KG1 (cell line): ENCODE measurements at regions not wholly inside any gene's neighbourhood (a gene's known extent, or its start where the extent isn't known, plus 50 kb on each side); places are given as distances from the start of the nearest gene placed in this dataset.
"Not testable (repeated sequence)": the region's sequence is repeated elsewhere in the genome, so short reads cannot be mapped to it uniquely, and the experiment has no call there.

Source experiments
- DNase-seq: peaks from one replicate; lab custom pipeline; 2025; lab: John Stamatoyannopoulos, UW

GRCh38 chr13:43946281-43946680 lies 66.6 kb downstream of the LACC1 start:
- DNase-seq = no peak

GRCh38 chr13:43947897-43948458 lies 68.3 kb downstream of the LACC1 start:
- DNase-seq = no peak

GRCh38 chr13:43953370-43953769 lies 73.7 kb downstream of the LACC1 start:
- no peak for DNase-seq

- not testable (repeated sequence) for DNase-seq
These were observed 77.3 kb downstream of the LACC1 start for GRCh38 chr13:43956975-43957374.

- DNase-seq = no peak
These were observed 79.6 kb downstream of the LACC1 start for GRCh38 chr13:43959291-43959690.

- DNase-seq = no peak
These were observed 82.2 kb downstream of the LACC1 start for GRCh38 chr13:43961909-43962308.

GRCh38 chr13:43963726-43964125 lies 84.0 kb downstream of the LACC1 start:
- no peak for DNase-seq

GRCh38 chr13:43964698-43965458 lies 85.2 kb downstream of the LACC1 start:
- DNase-seq = no peak

GRCh38 chr13:43965459-43965845 lies 85.7 kb downstream of the LACC1 start:
- DNase-seq = no peak

- not testable (repeated sequence) for DNase-seq
These were observed 88.7 kb downstream of the LACC1 start for GRCh38 chr13:43968251-43968942.

- DNase-seq = not testable (repeated sequence)
These were observed 89.4 kb downstream of the LACC1 start for GRCh38 chr13:43968943-43969690.

GRCh38 chr13:43969919-43970318 lies 90.2 kb downstream of the LACC1 start:
- DNase-seq = not testable (repeated sequence)

- DNase-seq = not testable (repeated sequence)
These were observed 91.0 kb downstream of the LACC1 start for GRCh38 chr13:43970520-43971242.

- not testable (repeated sequence) for DNase-seq
These were observed 91.6 kb downstream of the LACC1 start for GRCh38 chr13:43971324-43971723.

GRCh38 chr13:43977911-43978310 lies 98.2 kb downstream of the LACC1 start:
- DNase-seq = no peak

- no peak for DNase-seq
These were observed 99.0 kb downstream of the LACC1 start for GRCh38 chr13:43978688-43979087.

- no peak for DNase-seq
These were observed 99.8 kb downstream of the LACC1 start for GRCh38 chr13:43979492-43979891.

GRCh38 chr13:43980587-43980986 lies 100.9 kb downstream of the LACC1 start:
- DNase-seq = no peak

- DNase-seq = no peak
These were observed 101.4 kb downstream of the LACC1 start for GRCh38 chr13:43981091-43981490.

GRCh38 chr13:43981512-43982301 lies 102.0 kb downstream of the LACC1 start:
- DNase-seq = no peak

GRCh38 chr13:43983373-43983772 lies 103.7 kb downstream of the LACC1 start:
- DNase-seq = no peak
